ENCODE measurements at regions not wholly inside any gene's neighbourhood (a gene's known extent, or its start where the extent isn't known, plus 50 kb on each side); places are given as distances from the start of the nearest gene placed in this dataset.
A peak's percentile ranks its signal among the peaks of the same experiment; 100 is the strongest.

DNA sequence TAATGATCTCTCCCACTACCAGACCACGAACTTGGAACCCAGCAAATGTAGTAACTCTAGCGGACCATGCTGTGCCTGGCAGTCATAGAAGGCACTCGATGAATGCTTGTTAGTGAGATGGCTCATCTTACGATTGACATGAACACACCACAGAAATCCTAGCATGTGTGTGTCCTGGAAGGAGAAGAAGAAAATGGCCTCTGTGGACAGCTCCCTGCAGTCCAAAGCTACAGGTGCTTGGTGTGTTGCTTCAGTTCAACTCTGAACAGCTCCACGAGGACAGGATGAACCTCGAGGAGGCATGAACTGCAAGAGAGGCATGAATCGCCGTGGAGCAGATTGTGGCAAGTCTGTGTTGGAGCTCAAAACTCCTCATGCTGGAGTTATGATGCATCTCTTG is 93.5 kb downstream of the KLF6 start:
- no peak for DNase-seq (ENCODE audit: low read depth)

GRCh38 chr10:3689871-3690510 is 95.0 kb downstream of the KLF6 start:
- no peak for DNase-seq (ENCODE audit: low read depth)

GRCh38 chr10:3687510-3688081 is 97.4 kb downstream of the KLF6 start:
- DNase-seq (ENCODE audit: low read depth): no peak

DNA sequence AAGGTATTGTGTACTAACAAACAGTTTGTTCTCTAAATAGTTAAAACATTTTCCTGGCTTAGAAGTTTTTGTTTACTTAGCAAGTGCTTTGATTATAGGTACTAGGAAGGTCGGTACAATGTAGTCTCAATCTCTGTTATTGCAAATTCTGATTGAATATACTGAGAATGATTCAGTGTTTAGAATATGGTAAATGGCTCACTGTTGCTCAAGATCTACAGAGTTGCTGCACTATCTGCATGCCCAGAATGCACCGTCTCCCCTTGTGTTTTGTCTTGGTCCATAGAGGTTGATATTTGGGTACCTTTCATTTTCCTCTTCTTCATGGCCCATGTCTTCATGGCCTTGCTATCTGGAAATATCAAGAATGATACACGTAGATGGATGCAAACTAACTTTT is 99.6 kb downstream of the KLF6 start:
- DNase-seq (ENCODE audit: low read depth): no peak

- no peak for DNase-seq (ENCODE audit: low read depth)
Observed at GRCh38 chr10:3684891-3685290, 100.1 kb downstream of the KLF6 start.

- DNase-seq (ENCODE audit: low read depth): no peak
Observed at GRCh38 chr10:3683560-3683959, 101.4 kb downstream of the KLF6 start.

GRCh38 chr10:3682745-3683144 is 102.3 kb downstream of the KLF6 start:
- no peak for DNase-seq (ENCODE audit: low read depth)

DNA sequence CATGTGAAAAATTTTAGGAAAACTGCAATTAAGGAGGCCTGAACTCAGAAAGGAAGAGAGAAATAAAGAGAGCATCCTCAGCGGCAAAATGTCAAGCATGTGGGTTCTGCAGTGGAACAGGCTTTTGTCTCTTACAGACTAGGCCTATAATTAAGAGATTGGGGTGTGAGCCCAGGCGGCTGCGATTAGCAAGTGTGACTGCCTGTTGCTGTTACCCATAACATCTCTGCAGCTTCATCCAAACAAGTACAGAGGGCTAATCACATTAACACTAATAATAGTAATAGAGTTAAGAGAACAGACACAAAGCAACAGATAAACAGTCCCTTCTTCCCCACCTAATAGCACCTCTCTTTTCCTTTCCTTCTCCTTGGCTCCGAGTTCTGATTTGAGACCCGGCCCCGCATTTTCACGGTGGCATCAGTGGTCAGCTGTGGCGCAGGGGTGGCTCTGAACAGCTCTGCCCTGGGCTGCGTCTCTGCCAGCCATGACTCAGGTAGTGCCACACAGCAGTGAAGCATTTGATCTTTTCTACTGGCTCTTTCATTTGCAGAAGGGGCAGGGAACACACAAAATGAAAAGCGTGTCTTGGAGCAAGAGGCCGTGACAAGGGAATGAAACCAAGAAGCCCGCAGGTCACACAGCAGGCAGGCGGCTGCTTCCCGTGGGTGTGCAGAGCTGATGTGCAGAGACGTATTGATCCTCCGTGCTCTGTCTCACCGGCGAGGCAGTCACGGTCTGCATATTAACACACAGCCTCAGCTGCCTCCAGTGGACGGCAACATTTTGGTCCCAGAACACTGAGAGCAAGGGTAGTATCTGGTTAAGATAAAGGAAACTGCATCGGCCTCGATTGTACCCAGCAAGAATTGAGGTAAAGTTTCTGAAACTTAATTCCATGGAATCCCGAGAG is 103.1 kb downstream of the KLF6 start:
- no peak for DNase-seq (ENCODE audit: low read depth)

DNA sequence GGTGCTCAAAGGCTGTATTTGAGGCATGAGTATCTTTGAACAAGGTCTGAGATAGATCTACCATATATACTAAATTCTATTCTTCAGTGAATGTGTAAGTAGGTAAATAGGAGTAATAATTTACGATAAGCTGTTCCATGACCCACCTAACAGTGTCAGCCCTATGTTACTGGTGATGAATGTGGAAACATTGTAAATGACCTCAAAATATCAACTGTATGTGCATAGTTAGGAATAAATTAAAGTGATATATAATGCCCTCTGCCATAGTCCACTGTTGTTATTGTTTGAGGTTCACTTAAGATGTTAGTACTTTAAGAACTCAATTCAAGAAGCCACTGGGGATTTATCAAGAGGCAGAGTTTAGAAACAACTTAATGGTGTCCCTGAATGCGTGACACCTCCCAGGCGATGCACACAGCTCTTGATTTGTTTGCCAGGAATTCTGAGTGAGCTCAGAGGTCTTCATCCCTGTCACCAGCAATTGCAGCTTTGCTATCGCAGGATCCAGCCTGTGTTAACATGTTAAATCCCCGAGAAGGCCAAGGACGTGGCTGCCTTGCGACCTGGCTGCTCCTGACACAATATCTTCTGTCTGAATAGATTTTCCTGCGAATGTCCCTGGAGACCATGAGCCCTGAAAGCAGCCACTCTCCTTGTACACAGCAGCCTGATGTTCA is 104.9 kb downstream of the KLF6 start:
- no peak for DNase-seq (ENCODE audit: low read depth)

DNA sequence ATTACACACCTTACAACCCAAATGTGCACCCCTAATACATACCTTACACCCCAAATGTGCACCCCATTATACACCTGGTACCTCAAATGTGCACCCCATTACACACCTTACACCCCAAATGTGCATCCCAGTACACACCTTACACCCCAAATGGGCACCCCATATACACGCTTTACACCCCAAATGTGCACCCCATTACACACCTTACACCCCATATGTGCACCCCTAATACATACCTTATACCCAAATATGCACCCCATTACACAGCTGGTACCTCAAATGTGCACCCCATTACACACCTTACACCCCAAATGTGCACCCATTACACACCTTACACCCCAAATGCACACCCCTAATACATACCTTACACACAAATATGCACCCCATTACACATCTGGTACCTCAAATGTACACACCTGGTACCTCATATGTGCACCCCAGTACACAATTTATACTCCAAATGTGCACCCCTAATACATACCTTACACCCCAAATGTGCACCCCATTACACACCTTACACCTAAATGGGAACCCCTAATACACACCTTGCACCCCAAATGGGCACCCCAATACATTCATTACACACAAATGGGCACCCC is 106.3 kb downstream of the KLF6 start:
- DNase-seq (ENCODE audit: low read depth): no peak

DNA sequence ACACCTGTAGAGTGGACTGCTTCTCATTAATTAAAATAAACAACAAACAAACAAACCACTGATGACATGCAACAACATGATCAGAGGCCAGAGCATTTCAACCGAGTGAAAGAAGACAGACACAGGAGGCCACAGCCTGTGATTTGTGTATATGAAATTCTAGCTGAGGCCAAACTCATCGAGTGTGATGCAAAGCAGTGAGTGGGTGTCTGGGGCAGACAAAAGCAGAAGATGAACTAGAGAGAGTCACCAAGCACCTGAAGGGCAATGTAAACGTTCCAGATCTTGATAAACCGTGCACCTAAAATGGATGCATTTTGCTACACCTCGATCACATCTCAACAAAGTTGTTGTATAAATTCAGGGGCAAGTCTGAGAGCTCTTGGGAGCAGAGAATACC is 108.4 kb downstream of the KLF6 start:
- no peak for DNase-seq (ENCODE audit: low read depth)

GRCh38 chr10:3672220-3672619 is 112.8 kb downstream of the KLF6 start:
- no peak for DNase-seq (ENCODE audit: low read depth)

- DNase-seq (ENCODE audit: low read depth): no peak
Observed at GRCh38 chr10:3671386-3671955, 113.5 kb downstream of the KLF6 start.

GRCh38 chr10:3668966-3669330 is 116.1 kb downstream of the KLF6 start:
- no peak for DNase-seq (ENCODE audit: low read depth)

DNA sequence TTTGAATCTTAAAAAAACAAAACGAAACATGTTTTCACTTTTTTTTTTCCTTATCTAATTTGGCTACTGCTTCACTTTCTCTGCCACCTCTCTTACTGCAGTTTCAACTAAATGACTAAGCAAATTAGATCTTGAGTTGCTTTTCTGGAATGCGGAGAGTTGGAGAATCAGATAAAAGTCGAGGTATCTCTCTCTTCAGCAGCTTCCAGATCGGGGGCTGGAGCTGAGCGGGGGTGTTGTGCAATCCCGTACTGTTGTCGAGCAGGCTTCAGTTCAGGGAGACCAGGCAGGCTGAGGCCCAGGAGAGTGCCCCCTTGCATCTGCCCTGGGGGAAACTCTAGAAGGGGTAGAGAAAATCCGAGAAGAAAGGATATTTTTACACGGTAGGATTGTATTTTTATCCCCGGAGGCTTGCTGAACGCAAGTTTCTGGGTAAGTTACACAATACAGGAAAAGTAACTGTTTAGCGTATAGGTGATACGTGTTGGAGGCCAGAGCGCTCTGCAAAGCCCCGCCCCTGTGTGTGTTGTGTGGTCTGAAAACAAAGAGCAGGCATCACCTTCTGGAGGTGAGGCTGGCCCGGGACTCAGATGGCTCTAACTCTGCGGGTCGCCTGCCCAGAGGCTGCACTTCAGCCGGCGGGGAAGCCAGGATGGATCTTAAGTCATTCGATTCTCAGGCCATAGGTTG is 116.6 kb downstream of the KLF6 start:
- peak; percentile 55 for DNase-seq (ENCODE audit: low read depth)

- DNase-seq (ENCODE audit: low read depth): no peak
Observed at GRCh38 chr10:3666525-3667302, 118.3 kb downstream of the KLF6 start.

DNA sequence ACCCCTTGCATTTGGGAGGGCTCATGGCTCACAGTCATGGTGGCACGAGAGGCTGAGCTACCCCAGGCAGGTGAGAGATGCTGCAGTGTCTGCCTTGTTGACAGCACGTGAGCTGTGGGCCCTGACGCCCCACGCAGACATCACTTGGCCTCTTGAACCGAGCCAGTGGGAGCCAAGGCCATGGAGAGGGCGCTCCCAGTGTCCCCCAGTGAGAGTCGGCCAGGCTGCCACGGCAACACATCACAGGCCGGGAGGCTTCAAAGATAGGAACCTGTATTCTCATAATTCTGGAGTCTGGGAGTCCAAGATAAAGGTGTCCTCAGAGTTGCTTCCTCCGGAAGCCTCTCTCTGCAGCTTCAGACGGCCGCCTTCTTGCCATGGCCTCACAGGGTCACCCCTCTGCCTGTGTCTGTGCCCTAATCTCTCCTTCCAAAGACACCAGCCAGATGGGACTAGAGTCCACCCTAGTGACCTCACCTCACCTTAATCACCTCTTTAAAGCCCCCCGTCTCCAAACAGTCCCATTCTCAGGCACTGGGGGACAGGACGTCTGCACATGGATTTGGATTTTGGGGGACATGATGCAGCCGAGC is 119.6 kb downstream of the KLF6 start:
- no peak for DNase-seq (ENCODE audit: low read depth)

- no peak for DNase-seq (ENCODE audit: low read depth)
Observed at GRCh38 chr10:3662775-3663174, 122.2 kb downstream of the KLF6 start.

DNA sequence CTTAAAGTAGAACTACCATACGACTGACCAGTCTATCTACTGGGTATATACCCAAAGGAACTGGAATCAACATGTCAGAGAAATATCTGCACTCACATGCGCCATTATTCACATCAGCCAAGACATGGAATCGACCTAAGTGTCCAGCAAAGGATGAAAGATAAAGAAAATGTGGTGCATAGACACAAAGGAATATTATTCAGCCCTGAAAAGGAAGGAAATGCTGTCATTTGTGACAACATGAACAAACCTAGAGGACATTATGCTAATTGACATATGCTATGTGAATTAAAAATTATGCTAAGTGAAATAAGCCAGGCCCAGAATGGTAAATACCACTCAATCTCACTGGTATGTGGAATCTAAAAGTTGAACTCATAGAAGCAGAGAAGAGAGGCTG is 123.7 kb downstream of the KLF6 start:
- DNase-seq (ENCODE audit: low read depth): no peak

DNA sequence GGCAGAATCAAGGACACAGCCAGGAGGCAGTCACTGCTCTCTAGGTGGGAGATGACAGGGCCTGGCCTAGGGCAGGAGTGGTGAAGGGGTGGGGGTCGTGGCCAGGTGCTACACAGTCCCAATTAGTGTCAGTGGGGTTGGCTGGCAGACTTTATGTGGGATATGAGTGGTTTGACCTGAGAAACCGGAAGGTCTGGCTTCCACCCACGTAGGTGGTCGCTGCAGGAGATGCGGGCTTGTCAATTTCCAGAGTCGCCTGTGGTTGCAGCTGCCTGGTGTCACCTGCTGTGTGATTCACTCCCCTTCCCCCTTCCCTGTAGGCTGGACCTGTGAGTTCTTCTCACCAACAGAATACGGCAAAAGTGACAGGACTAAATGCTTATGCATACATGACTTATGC is 124.3 kb downstream of the KLF6 start:
- DNase-seq (ENCODE audit: low read depth): no peak
